ENCODE measurements at regions not wholly inside any gene's neighbourhood (a gene's known extent, or its start where the extent isn't known, plus 50 kb on each side); places are given as distances from the start of the nearest gene placed in this dataset.

DNA sequence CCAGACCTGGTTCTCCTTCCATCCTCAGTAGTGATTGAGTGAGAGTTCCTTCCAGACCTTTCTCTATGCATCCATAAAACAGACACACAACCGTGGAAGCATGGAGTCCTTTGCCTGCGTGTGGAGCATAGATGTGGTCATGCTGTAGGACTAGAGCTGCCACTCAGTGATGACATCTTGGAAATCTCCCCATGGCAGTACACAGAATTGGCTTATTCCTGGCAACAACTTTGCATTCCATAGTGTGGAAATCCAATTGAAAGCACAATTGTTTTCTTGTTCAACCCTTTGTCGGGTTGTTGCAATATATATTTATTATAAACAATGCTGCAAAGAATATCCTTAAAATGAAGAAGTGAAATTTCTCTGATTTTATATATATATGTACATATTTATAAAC lies 547.8 kb downstream of the CDH26 start:
- no peaks in the 10 kb centered on the region for H4K20me1 ChIP-seq (ENCODE audit: insufficient read depth, low read length)
- H3K4me1 ChIP-seq (ENCODE audit: insufficient read depth, low read length, poor library complexity, severe bottlenecking), result no peaks in the 10 kb centered on the region
- no peak overlapping the region for H3K27ac ChIP-seq (ENCODE audit: low read depth, low read length, poor library complexity, severe bottlenecking)
- TF ChIP-seq EZH2phosphoT487 (IDR thresholded peaks at IDR 0.05; ENCODE audit: borderline replicate concordance, low read depth, low read length), result no peak
- TF ChIP-seq, protein P1, sequence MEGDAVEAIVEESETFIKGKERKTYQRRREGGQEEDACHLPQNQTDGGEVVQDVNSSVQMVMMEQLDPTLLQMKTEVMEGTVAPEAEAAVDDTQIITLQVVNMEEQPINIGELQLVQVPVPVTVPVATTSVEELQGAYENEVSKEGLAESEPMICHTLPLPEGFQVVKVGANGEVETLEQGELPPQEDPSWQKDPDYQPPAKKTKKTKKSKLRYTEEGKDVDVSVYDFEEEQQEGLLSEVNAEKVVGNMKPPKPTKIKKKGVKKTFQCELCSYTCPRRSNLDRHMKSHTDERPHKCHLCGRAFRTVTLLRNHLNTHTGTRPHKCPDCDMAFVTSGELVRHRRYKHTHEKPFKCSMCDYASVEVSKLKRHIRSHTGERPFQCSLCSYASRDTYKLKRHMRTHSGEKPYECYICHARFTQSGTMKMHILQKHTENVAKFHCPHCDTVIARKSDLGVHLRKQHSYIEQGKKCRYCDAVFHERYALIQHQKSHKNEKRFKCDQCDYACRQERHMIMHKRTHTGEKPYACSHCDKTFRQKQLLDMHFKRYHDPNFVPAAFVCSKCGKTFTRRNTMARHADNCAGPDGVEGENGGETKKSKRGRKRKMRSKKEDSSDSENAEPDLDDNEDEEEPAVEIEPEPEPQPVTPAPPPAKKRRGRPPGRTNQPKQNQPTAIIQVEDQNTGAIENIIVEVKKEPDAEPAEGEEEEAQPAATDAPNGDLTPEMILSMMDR (conservative IDR thresholded peaks at IDR 0.05; ENCODE audit: low read length), result no peak
- H3K79me2 ChIP-seq (ENCODE audit: insufficient read depth, low read depth, low read length), result no peaks in the 10 kb centered on the region
- no peak overlapping the region for H3K4me3 ChIP-seq (ENCODE audit: low read depth, low read length, poor library complexity, severe bottlenecking)
- H3K36me3 ChIP-seq (ENCODE audit: insufficient read depth, low read length), result no peaks in the 10 kb centered on the region
- CTCF ChIA-PET (ENCODE audit: unreplicated experiment), result no interaction called here
- intact Hi-C loops (cut with micrococcal nuclease; ENCODE audit: unreplicated experiment), result no loop called here
- POLR2A ChIA-PET, result no interaction called here
- no peaks in the 10 kb centered on the region for H3K9me2 ChIP-seq (ENCODE audit: insufficient read depth, low read length)
- no TSS peak for BruUV-seq (replicated peaks)
- H3K4me2 ChIP-seq (ENCODE audit: low read length), result no peak overlapping the region
- no peaks in the 10 kb centered on the region for H3K9me3 ChIP-seq (ENCODE audit: low read length)
- H2AFZ ChIP-seq (ENCODE audit: low read length), result no peak overlapping the region
- DNase-seq (ENCODE audit: low spot score), result no peak

DNA sequence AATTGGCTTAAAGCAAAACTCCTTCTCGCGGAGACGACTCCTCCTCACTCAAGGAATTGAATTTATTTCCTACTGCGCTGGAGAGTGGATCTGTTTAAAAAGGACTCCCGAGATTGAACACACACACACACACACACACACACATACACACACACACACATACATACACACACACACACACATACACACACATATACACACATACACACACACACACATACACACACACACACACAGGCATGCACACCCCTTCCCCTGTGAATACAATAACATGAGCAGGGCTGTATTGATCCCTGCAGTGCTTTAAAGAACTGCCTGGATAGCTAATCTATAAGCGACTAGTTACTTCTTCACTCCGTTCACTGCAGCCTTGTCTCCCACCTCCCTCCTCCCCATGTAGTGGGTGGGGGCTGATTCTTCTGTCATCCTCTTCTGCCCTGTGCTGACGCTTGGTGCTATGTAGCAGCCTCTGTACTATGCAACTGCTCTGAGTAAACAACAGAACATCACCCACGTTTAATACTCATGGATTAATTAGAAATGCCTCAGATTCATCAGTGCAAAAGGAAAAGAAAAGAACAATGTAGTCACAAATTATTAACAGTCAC lies 549.0 kb downstream of the CDH26 start:
- Histone ChIP-seq H3K9me2 (ENCODE audit: insufficient read depth, low read length) (no peaks in the 10 kb centered on the region), H3K79me2 (ENCODE audit: insufficient read depth, low read depth, low read length) (no peaks in the 10 kb centered on the region), H3K4me3 (ENCODE audit: low read depth, low read length, poor library complexity, severe bottlenecking) (no peak overlapping the region), H4K20me1 (ENCODE audit: insufficient read depth, low read length) (no peaks in the 10 kb centered on the region), H3K4me2 (ENCODE audit: low read length) (no peak overlapping the region), H3K4me1 (ENCODE audit: insufficient read depth, low read length, poor library complexity, severe bottlenecking) (no peaks in the 10 kb centered on the region), H2AFZ (ENCODE audit: low read length) (no peak overlapping the region), H3K9me3 (ENCODE audit: low read length) (no peaks in the 10 kb centered on the region), H3K27ac (ENCODE audit: low read depth, low read length, poor library complexity, severe bottlenecking) (no peak overlapping the region), H3K36me3 (ENCODE audit: insufficient read depth, low read length) (no peaks in the 10 kb centered on the region)
- CTCF ChIA-PET (ENCODE audit: unreplicated experiment), result no interaction called here
- POLR2A ChIA-PET, result no interaction called here
- DNase-seq (ENCODE audit: low spot score), result no peak
- intact Hi-C loops (cut with micrococcal nuclease; ENCODE audit: unreplicated experiment), result no loop called here
- TF ChIP-seq, protein P1 (conservative IDR thresholded peaks at IDR 0.05; ENCODE audit: low read length), result no peak
- TF ChIP-seq EZH2phosphoT487 (IDR thresholded peaks at IDR 0.05; ENCODE audit: borderline replicate concordance, low read depth, low read length), result no peak
- no TSS peak for BruUV-seq (replicated peaks)

DNA sequence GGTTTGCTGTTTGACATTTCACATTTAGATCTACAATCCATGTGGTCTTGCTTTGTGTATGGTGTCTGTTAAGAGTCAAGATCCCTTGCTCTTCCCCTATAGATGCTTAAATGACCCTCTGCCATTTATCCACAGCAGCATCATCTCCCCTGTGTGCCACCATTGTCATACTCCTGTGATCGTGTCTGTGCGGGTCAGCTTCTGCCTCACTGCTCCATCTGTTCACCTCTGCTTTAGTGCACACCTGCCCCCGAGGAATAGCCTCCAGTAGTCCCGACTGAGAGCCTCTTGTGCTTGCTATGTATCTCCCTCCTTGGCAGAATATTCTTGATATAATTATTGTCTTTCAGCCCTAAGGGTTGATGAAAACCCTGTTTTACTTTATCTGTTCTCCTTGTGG lies 551.2 kb downstream of the CDH26 start:
- no peak overlapping the region for H2AFZ ChIP-seq (ENCODE audit: low read length)
- H3K36me3 ChIP-seq (ENCODE audit: insufficient read depth, low read length), result no peaks in the 10 kb centered on the region
- intact Hi-C loops (cut with micrococcal nuclease; ENCODE audit: unreplicated experiment), result no loop called here
- H3K4me2 ChIP-seq (ENCODE audit: low read length), result no peak overlapping the region
- H3K79me2 ChIP-seq (ENCODE audit: insufficient read depth, low read depth, low read length), result no peaks in the 10 kb centered on the region
- no peak overlapping the region for H3K27ac ChIP-seq (ENCODE audit: low read depth, low read length, poor library complexity, severe bottlenecking)
- H3K9me2 ChIP-seq (ENCODE audit: insufficient read depth, low read length), result no peaks in the 10 kb centered on the region
- H3K4me1 ChIP-seq (ENCODE audit: insufficient read depth, low read length, poor library complexity, severe bottlenecking), result no peaks in the 10 kb centered on the region
- no peak for DNase-seq (ENCODE audit: low spot score)
- POLR2A ChIA-PET, result no interaction called here
- H3K4me3 ChIP-seq (ENCODE audit: low read depth, low read length, poor library complexity, severe bottlenecking), result no peak overlapping the region
- no peak for TF ChIP-seq EZH2phosphoT487 (IDR thresholded peaks at IDR 0.05; ENCODE audit: borderline replicate concordance, low read depth, low read length)
- TF ChIP-seq, protein P1 (conservative IDR thresholded peaks at IDR 0.05; ENCODE audit: low read length), result no peak
- no TSS peak for BruUV-seq (replicated peaks)
- CTCF ChIA-PET (ENCODE audit: unreplicated experiment), result no interaction called here
- H3K9me3 ChIP-seq (ENCODE audit: low read length), result no peaks in the 10 kb centered on the region
- H4K20me1 ChIP-seq (ENCODE audit: insufficient read depth, low read length), result no peaks in the 10 kb centered on the region

Data from OCI-LY7 (cell line).